ENCODE measurements at regions not wholly inside any gene's neighbourhood (a gene's known extent, or its start where the extent isn't known, plus 50 kb on each side); places are given as distances from the start of the nearest gene placed in this dataset.

- Histone ChIP-seq H2AFZ (ENCODE audit: insufficient read depth, low read depth, low read length, poor library complexity, severe bottlenecking) (no peak overlapping the region), H4K20me1 (ENCODE audit: control insufficient read depth, insufficient read depth, low read length, poor library complexity, severe bottlenecking) (no peaks in the 10 kb centered on the region), H3K4me3 (ENCODE audit: control extremely low read depth in 1 of 5, extremely low read depth in 1 of 5, insufficient read depth in 1 of 5, low read depth in 2 of 5, low read length in 4 of 5) (no peak overlapping the region), H3K4me2 (replicated peaks; ENCODE audit: low read depth, low read length, poor library complexity, severe bottlenecking) (no peak overlapping the region), H3K36me3 (replicated peaks in 1 of 2; ENCODE audit: control extremely low read depth in 1 of 2, control insufficient read depth in 1 of 2, extremely low read depth in 1 of 2, insufficient read depth in 2 of 2, low read length in 1 of 2) (no peaks in the 10 kb centered on the region), H3K4me1 (ENCODE audit: control insufficient read depth in 2 of 2, insufficient read depth in 2 of 2, low read length in 2 of 2) (no peaks in the 10 kb centered on the region), H3K27ac (ENCODE audit: low read length in 2 of 2) (no peak overlapping the region), H3K27me3 (replicated peaks in 1 of 4; ENCODE audit: control extremely low read depth in 1 of 4, control insufficient read depth in 3 of 4, insufficient read depth in 4 of 4, low read length in 3 of 4) (no peaks in the 10 kb centered on the region), H3K9me3 (ENCODE audit: control extremely low read depth in 1 of 3, control insufficient read depth in 2 of 3, insufficient read depth in 1 of 3, low read length in 2 of 3) (no peaks in the 10 kb centered on the region), H3K9ac (ENCODE audit: low read length) (no peak overlapping the region), H3K79me2 (ENCODE audit: control insufficient read depth, insufficient read depth, low read length) (no peaks in the 10 kb centered on the region)
- CTCF ChIA-PET = no interaction called here
- Mint-ChIP-seq H3K4me3 (no peak overlapping the region), H3K27me3 (no peaks in the 10 kb centered on the region), H3K4me1 (peaks cover 4% of the 10 kb centered on the region), H3K27ac (no peak overlapping the region), H3K9me3 (ENCODE audit: insufficient read depth) (peaks cover 2% of the 10 kb centered on the region)
- ATAC-seq (ENCODE audit: low read depth) = no peak
- POLR2A ChIA-PET = no interaction called here
- no peak for TF ChIP-seq CTCF (IDR thresholded peaks at IDR 0.05)
- TF ChIP-seq EZH2 (IDR thresholded peaks at IDR 0.05; ENCODE audit: borderline replicate concordance, insufficient read depth, low read depth, low read length, poor library complexity, severe bottlenecking) = no peak
- DNase-seq = no peak
- WGBS (ENCODE audit: insufficient coverage) = no CpG with 5 or more reads among the region's 7 CpGs
- intact Hi-C loops (cut with micrococcal nuclease) = no loop called here
Measured at GRCh38 chr6:21836277-21836676, 242.7 kb downstream of the SOX4 start.

GRCh38 chr6:21836772-21837425 is 243.3 kb downstream of the SOX4 start:
- Histone ChIP-seq H3K4me1 (ENCODE audit: control insufficient read depth in 2 of 2, insufficient read depth in 2 of 2, low read length in 2 of 2) (no peaks in the 10 kb centered on the region), H3K4me2 (replicated peaks; ENCODE audit: low read depth, low read length, poor library complexity, severe bottlenecking) (no peak overlapping the region), H3K79me2 (ENCODE audit: control insufficient read depth, insufficient read depth, low read length) (no peaks in the 10 kb centered on the region), H3K36me3 (replicated peaks in 1 of 2; ENCODE audit: control extremely low read depth in 1 of 2, control insufficient read depth in 1 of 2, extremely low read depth in 1 of 2, insufficient read depth in 2 of 2, low read length in 1 of 2) (no peaks in the 10 kb centered on the region), H4K20me1 (ENCODE audit: control insufficient read depth, insufficient read depth, low read length, poor library complexity, severe bottlenecking) (no peaks in the 10 kb centered on the region), H3K9me3 (ENCODE audit: control extremely low read depth in 1 of 3, control insufficient read depth in 2 of 3, insufficient read depth in 1 of 3, low read length in 2 of 3) (no peaks in the 10 kb centered on the region), H3K27me3 (replicated peaks in 1 of 4; ENCODE audit: control extremely low read depth in 1 of 4, control insufficient read depth in 3 of 4, insufficient read depth in 4 of 4, low read length in 3 of 4) (no peaks in the 10 kb centered on the region), H2AFZ (ENCODE audit: insufficient read depth, low read depth, low read length, poor library complexity, severe bottlenecking) (peak overlapping the region; percentile 22), H3K4me3 (ENCODE audit: control extremely low read depth in 1 of 5, extremely low read depth in 1 of 5, insufficient read depth in 1 of 5, low read depth in 2 of 5, low read length in 4 of 5) (no peak overlapping the region), H3K27ac (ENCODE audit: low read length in 2 of 2) (no peak overlapping the region), H3K9ac (ENCODE audit: low read length) (no peak overlapping the region)
- 0% methylated on average over 1 of the region's 6 CpGs for WGBS (ENCODE audit: insufficient coverage)
- no peaks in the 10 kb centered on the region for H3K27me3 Mint-ChIP-seq
- H3K27ac Mint-ChIP-seq = no peak overlapping the region
- TF ChIP-seq EZH2 (IDR thresholded peaks at IDR 0.05; ENCODE audit: borderline replicate concordance, insufficient read depth, low read depth, low read length, poor library complexity, severe bottlenecking) (no peak), CTCF (IDR thresholded peaks at IDR 0.05) (no peak)
- no peak overlapping the region for H3K4me3 Mint-ChIP-seq
- peaks cover 4% of the 10 kb centered on the region for H3K4me1 Mint-ChIP-seq
- no peak for DNase-seq
- CTCF ChIA-PET = no interaction called here
- POLR2A ChIA-PET = no interaction called here
- intact Hi-C loops (cut with micrococcal nuclease) = no loop called here
- no peak for ATAC-seq (ENCODE audit: low read depth)
- H3K9me3 Mint-ChIP-seq (ENCODE audit: insufficient read depth) = peaks cover 2% of the 10 kb centered on the region

Measured in B cell (primary cell).